Keratinocyte (primary cell): ENCODE measurements at regions not wholly inside any gene's neighbourhood (a gene's known extent, or its start where the extent isn't known, plus 50 kb on each side); places are given as distances from the start of the nearest gene placed in this dataset.

Experiments
- DNase-seq: peaks from one replicate; pipeline ENCODE4 v3.0.0-alpha.2; 2011; ENCODE audit warnings: low read depth, missing footprints, low spot score
- FAIRE-seq: peaks from 2 replicates; lab custom pipeline; 2011; peaks lifted over from hg19 to GRCh38; lab: Jason Lieb, UNC
- H2AFZ ChIP-seq: 2 replicates; pipeline ENCODE4 v1.6.0; 2012; ENCODE audit warnings: low read length, control low read depth, inconsistent platforms; ENCODE audit not compliant: control insufficient read depth
- H3K27ac ChIP-seq: 2 replicates; pipeline ENCODE4 v1.5.1; 2011; ENCODE audit warnings: low read length; ENCODE audit not compliant: control insufficient read depth, insufficient read depth
- H3K27me3 ChIP-seq: 3 replicates; pipeline ENCODE4 v1.6.0; 2011; ENCODE audit warnings: low read length; ENCODE audit not compliant: control insufficient read depth, insufficient read depth; ENCODE audit errors: extremely low read depth
- H3K36me3 ChIP-seq, 2 experiments: 2 replicates in 1 of 2; 3 replicates in 1 of 2; pipeline ENCODE4 v1.5.1; 2011; ENCODE audit warnings: low read length in 2 of 2, mild to moderate bottlenecking in 1 of 2; ENCODE audit not compliant: control insufficient read depth in 2 of 2, insufficient read depth in 2 of 2; ENCODE audit errors: extremely low read depth in 1 of 2
- H3K4me1 ChIP-seq: 3 replicates; pipeline ENCODE4 v1.5.1; 2011; ENCODE audit warnings: low read length; ENCODE audit not compliant: control insufficient read depth, insufficient read depth; ENCODE audit errors: extremely low read depth
- H3K4me2 ChIP-seq: 3 replicates; pipeline ENCODE4 v1.6.0; 2011; ENCODE audit warnings: low read depth, low read length; ENCODE audit not compliant: control insufficient read depth, insufficient read depth; ENCODE audit errors: extremely low read depth
- H3K4me3 ChIP-seq, 3 experiments: fragments of 200-600 bp in 1 of 3; sonication (generic) in 1 of 3; 2 replicates in 2 of 3; 3 replicates in 1 of 3; pipeline ENCODE4 v1.5.1; 2011 to 2016; ENCODE audit warnings: low read length in 3 of 3, mild to moderate bottlenecking in 3 of 3, control low read depth in 2 of 3, inconsistent platforms in 1 of 3, low read depth in 1 of 3, mixed read lengths in 1 of 3, mixed run types in 1 of 3, moderate library complexity in 1 of 3; ENCODE audit not compliant: control insufficient read depth in 2 of 3, insufficient read depth in 2 of 3; ENCODE audit errors: extremely low read depth in 1 of 3
- H3K79me2 ChIP-seq: 2 replicates; pipeline ENCODE4 v1.6.0; 2012; ENCODE audit warnings: low read length; ENCODE audit not compliant: control insufficient read depth, insufficient read depth
- H3K9ac ChIP-seq: 3 replicates; pipeline ENCODE4 v1.6.0; 2011; ENCODE audit warnings: low read length; ENCODE audit not compliant: control insufficient read depth, insufficient read depth; ENCODE audit errors: extremely low read depth
- H3K9me1 ChIP-seq: 3 replicates; pipeline ENCODE4 v1.6.0; 2011; ENCODE audit warnings: low read length; ENCODE audit not compliant: control insufficient read depth, insufficient read depth; ENCODE audit errors: extremely low read depth
- H3K9me3 ChIP-seq: 2 replicates; pipeline ENCODE4 v1.5.1; 2012; ENCODE audit warnings: low read depth, low read length; ENCODE audit not compliant: control insufficient read depth
- H4K20me1 ChIP-seq: 3 replicates; pipeline ENCODE4 v1.6.0; 2011; ENCODE audit warnings: low read length; ENCODE audit not compliant: control insufficient read depth, insufficient read depth; ENCODE audit errors: extremely low read depth
- EZH2 ChIP-seq: IDR thresholded peaks from one replicate; pipeline ENCODE4 v1.6.1; 2012; ENCODE audit warnings: inconsistent platforms, mild to moderate bottlenecking, low read length, moderate library complexity
- dilution Hi-C: fragments of 300-500 bp; cut with MboI; formaldehyde crosslinking; loops from one replicate; pipeline ENCODE4 v1.7.0; 2020; ENCODE audit warnings: low sequenced_read_pairs; ENCODE audit not compliant: extremely low pct_ligation_motif_present
- TF ChIP-seq, protein P1 (sequence below), 3 experiments: IDR thresholded peaks in 1 of 3; conservative IDR thresholded peaks in 1 of 3; optimal IDR thresholded peaks in 1 of 3; 2 replicates in 2 of 3; 3 replicates in 1 of 3; pipeline versions ENCODE3 to v1.5.1; 2011; ENCODE audit warnings: low read length in 3 of 3, mild to moderate bottlenecking in 3 of 3, moderate library complexity in 2 of 3, control low read depth in 1 of 3, inconsistent platforms in 1 of 3; ENCODE audit not compliant: insufficient read depth in 2 of 3; ENCODE audit errors: extremely low read depth in 1 of 3

DNA sequence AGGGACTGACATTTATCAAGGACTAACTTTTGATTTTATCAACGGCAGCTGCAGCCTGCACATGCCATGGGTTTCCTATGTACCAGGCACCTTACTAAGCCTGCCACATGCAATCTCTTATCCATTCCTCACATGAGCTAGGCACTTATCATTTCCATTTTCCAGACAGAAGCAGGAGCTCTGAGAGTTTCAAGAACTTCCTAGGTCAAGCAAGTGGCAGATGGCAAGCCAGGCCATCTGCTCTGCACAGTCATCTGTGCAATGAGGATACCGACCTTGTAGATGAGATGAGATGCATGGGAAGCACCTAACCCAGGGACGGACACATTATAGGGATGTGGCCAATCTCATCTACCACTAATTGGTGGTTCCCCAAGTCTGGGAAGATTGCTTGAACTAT lies 339.4 kb upstream of the USP24 start:
- no peak overlapping the region for H3K4me2 ChIP-seq
- H3K9me1 ChIP-seq: no peaks in the 10 kb centered on the region
- no peaks in the 10 kb centered on the region for H3K79me2 ChIP-seq
- no peaks in the 10 kb centered on the region for H3K36me3 ChIP-seq
- no peak overlapping the region for H3K27ac ChIP-seq
- no peaks in the 10 kb centered on the region for H3K27me3 ChIP-seq
- no peak for FAIRE-seq
- no peak overlapping the region for H2AFZ ChIP-seq
- DNase-seq: no peak
- no peaks in the 10 kb centered on the region for H4K20me1 ChIP-seq
- TF ChIP-seq, protein P1, sequence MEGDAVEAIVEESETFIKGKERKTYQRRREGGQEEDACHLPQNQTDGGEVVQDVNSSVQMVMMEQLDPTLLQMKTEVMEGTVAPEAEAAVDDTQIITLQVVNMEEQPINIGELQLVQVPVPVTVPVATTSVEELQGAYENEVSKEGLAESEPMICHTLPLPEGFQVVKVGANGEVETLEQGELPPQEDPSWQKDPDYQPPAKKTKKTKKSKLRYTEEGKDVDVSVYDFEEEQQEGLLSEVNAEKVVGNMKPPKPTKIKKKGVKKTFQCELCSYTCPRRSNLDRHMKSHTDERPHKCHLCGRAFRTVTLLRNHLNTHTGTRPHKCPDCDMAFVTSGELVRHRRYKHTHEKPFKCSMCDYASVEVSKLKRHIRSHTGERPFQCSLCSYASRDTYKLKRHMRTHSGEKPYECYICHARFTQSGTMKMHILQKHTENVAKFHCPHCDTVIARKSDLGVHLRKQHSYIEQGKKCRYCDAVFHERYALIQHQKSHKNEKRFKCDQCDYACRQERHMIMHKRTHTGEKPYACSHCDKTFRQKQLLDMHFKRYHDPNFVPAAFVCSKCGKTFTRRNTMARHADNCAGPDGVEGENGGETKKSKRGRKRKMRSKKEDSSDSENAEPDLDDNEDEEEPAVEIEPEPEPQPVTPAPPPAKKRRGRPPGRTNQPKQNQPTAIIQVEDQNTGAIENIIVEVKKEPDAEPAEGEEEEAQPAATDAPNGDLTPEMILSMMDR (optimal IDR thresholded peaks at IDR 0.05 in 1 of 3, IDR thresholded peaks at IDR 0.05 in 1 of 3, conservative IDR thresholded peaks at IDR 0.05 in 1 of 3; ENCODE audit: extremely low read depth in 1 of 3, insufficient read depth in 2 of 3, low read length in 3 of 3): no peak
- no peak for TF ChIP-seq EZH2
- dilution Hi-C loops: no loop called here
- H3K4me1 ChIP-seq: no peaks in the 10 kb centered on the region
- no peak overlapping the region for H3K9ac ChIP-seq
- H3K9me3 ChIP-seq: no peaks in the 10 kb centered on the region
- no peak overlapping the region for H3K4me3 ChIP-seq

DNA sequence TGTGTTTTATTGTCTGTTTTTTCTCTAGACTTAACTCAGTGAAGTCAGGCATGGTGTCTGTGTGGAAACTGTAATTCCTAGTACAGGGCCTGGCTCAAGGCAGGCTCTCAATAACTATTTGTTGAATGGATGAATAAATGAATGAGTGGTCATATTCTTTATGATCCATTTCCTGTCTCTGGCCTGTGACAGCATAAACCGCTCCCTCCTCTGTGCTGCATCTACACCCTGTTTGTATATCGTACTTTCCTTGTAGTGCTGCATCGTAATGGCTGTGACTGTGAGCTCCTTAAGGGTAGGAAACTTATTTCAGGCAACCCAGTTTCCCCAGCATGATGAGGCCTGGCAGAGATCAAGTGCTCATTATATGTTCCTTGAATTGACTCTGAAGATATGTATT lies 337.5 kb upstream of the USP24 start:
- FAIRE-seq: no peak

More for the DNA sequence above, 337.5 kb upstream of the USP24 start:
- no peak for DNase-seq
- no peaks in the 10 kb centered on the region for H3K36me3 ChIP-seq
- H3K79me2 ChIP-seq: no peaks in the 10 kb centered on the region
- H3K9ac ChIP-seq: no peak overlapping the region
- dilution Hi-C loops: no loop called here
- no peaks in the 10 kb centered on the region for H3K9me3 ChIP-seq
- no peaks in the 10 kb centered on the region for H3K9me1 ChIP-seq
- TF ChIP-seq EZH2: no peak
- TF ChIP-seq, protein P1 (optimal IDR thresholded peaks at IDR 0.05 in 1 of 3, IDR thresholded peaks at IDR 0.05 in 1 of 3, conservative IDR thresholded peaks at IDR 0.05 in 1 of 3; ENCODE audit: extremely low read depth in 1 of 3, insufficient read depth in 2 of 3, low read length in 3 of 3): no peak
- no peak overlapping the region for H3K4me3 ChIP-seq
- no peaks in the 10 kb centered on the region for H3K4me1 ChIP-seq
- H3K27me3 ChIP-seq: no peaks in the 10 kb centered on the region
- no peak overlapping the region for H3K4me2 ChIP-seq
- no peak overlapping the region for H3K27ac ChIP-seq
- H4K20me1 ChIP-seq: no peaks in the 10 kb centered on the region
- no peak overlapping the region for H2AFZ ChIP-seq
